Fibroblast of lung (primary cell): ENCODE measurements at regions not wholly inside any gene's neighbourhood (a gene's known extent, or its start where the extent isn't known, plus 50 kb on each side); places are given as distances from the start of the nearest gene placed in this dataset.

ENCODE experiments used
- DNase-seq, 2 donors: peaks; one replicate each; pipeline versions ENCODE4 v3.0.0 to v3.0.0-alpha.2; 2010; ENCODE audit warnings: low read depth in 2 of 2
- H2AFZ ChIP-seq: 2 replicates; pipeline ENCODE4 v1.5.1; 2012; ENCODE audit warnings: low read length, control low read depth, inconsistent platforms
- H3K27ac ChIP-seq: 2 replicates; pipeline ENCODE4 v1.5.1; 2011; ENCODE audit warnings: low read length, control low read depth; ENCODE audit not compliant: insufficient read depth
- H3K27me3 ChIP-seq: 2 replicates; pipeline ENCODE4 v1.5.1; 2011; ENCODE audit warnings: mild to moderate bottlenecking, low read length; ENCODE audit not compliant: control insufficient read depth, insufficient read depth
- H3K36me3 ChIP-seq: 2 replicates; pipeline ENCODE4 v1.5.1; 2011; ENCODE audit warnings: low read length; ENCODE audit not compliant: control insufficient read depth, insufficient read depth
- H3K4me1 ChIP-seq: 2 replicates; pipeline ENCODE4 v1.5.1; 2011; ENCODE audit warnings: low read length; ENCODE audit not compliant: control insufficient read depth, insufficient read depth; ENCODE audit errors: extremely low read depth
- H3K4me2 ChIP-seq: 2 replicates; pipeline ENCODE4 v1.5.1; 2011; ENCODE audit warnings: low read length, control low read depth; ENCODE audit not compliant: insufficient read depth; ENCODE audit errors: extremely low read depth
- H3K4me3 ChIP-seq, 4 experiments: fragments of 200-600 bp in 1 of 4; sonication (generic) in 1 of 4; replicated peaks in 1 of 4; 2 replicates each; pipeline ENCODE4 v1.5.1; 2011 to 2016; ENCODE audit warnings: low read length in 4 of 4, low read depth in 3 of 4, mild to moderate bottlenecking in 3 of 4, control low read depth in 2 of 4, inconsistent platforms in 1 of 4, mixed read lengths in 1 of 4; ENCODE audit not compliant: insufficient read depth in 1 of 4; ENCODE audit errors: control extremely low read depth in 1 of 4
- H3K79me2 ChIP-seq: 2 replicates; pipeline ENCODE4 v1.5.1; 2012; ENCODE audit warnings: mild to moderate bottlenecking, low read length, inconsistent platforms; ENCODE audit not compliant: control insufficient read depth, insufficient read depth
- H3K9ac ChIP-seq: 2 replicates; pipeline ENCODE4 v1.5.1; 2011; ENCODE audit warnings: mild to moderate bottlenecking, low read length, control low read depth; ENCODE audit not compliant: insufficient read depth
- H3K9me3 ChIP-seq: 2 replicates; pipeline ENCODE4 v1.5.1; 2012; ENCODE audit warnings: low read depth, low read length; ENCODE audit not compliant: control insufficient read depth, insufficient read depth
- H4K20me1 ChIP-seq: 2 replicates; pipeline ENCODE4 v1.5.1; 2011; ENCODE audit warnings: low read length; ENCODE audit not compliant: control insufficient read depth, insufficient read depth; ENCODE audit errors: extremely low read depth
- CTCF ChIP-seq, 2 donors: IDR thresholded peaks in 1 of 2; conservative IDR thresholded peaks in 1 of 2; 1 replicate in 1 of 2; 2 replicates in 1 of 2; pipeline ENCODE4 v1.5.1; 2011 to 2012; ENCODE audit warnings: low read length in 2 of 2, control low read depth in 1 of 2, inconsistent platforms in 1 of 2, low read depth in 1 of 2, mild to moderate bottlenecking in 1 of 2
- EZH2 ChIP-seq: IDR thresholded peaks from 2 replicates; pipeline ENCODE4 v1.5.1; 2012; ENCODE audit warnings: low read length, control low read depth, mild to moderate bottlenecking; ENCODE audit errors: missing control alignments

- Histone ChIP-seq H4K20me1 (no peaks in the 10 kb centered on the region), H3K79me2 (no peaks in the 10 kb centered on the region), H3K4me2 (no peak overlapping the region), H3K27ac (no peak overlapping the region), H3K4me3 (no peak overlapping the region), H3K4me1 (no peaks in the 10 kb centered on the region), H3K9ac (no peak overlapping the region), H3K27me3 (no peaks in the 10 kb centered on the region), H2AFZ (no peak overlapping the region), H3K9me3 (no peaks in the 10 kb centered on the region), H3K36me3 (no peaks in the 10 kb centered on the region)
- TF ChIP-seq CTCF (conservative IDR thresholded peaks at IDR 0.05 in 1 of 2, IDR thresholded peaks at IDR 0.05 in 1 of 2; ENCODE audit: low read depth in 1 of 2, low read length in 2 of 2) (no peak), EZH2 (no peak)
- DNase-seq = no peak
These were observed 586.5 kb upstream of the PTPRD start for GRCh38 chr9:11199335-11199734.

GRCh38 chr9:11204521-11204920 is 591.7 kb upstream of the PTPRD start:
- TF ChIP-seq EZH2 (no peak), CTCF (conservative IDR thresholded peaks at IDR 0.05 in 1 of 2, IDR thresholded peaks at IDR 0.05 in 1 of 2; ENCODE audit: low read depth in 1 of 2, low read length in 2 of 2) (no peak)
- H3K36me3 ChIP-seq = no peaks in the 10 kb centered on the region
- H3K4me3 ChIP-seq = no peak overlapping the region

GRCh38 chr9:11206925-11207324 is 594.1 kb upstream of the PTPRD start:
- no peak overlapping the region for H3K9ac ChIP-seq
- no peaks in the 10 kb centered on the region for H3K9me3 ChIP-seq
- H3K79me2 ChIP-seq = no peaks in the 10 kb centered on the region
- H4K20me1 ChIP-seq = no peaks in the 10 kb centered on the region
- TF ChIP-seq EZH2 (no peak), CTCF (conservative IDR thresholded peaks at IDR 0.05 in 1 of 2, IDR thresholded peaks at IDR 0.05 in 1 of 2; ENCODE audit: low read depth in 1 of 2, low read length in 2 of 2) (no peak)
- H3K27ac ChIP-seq = no peak overlapping the region
- H3K27me3 ChIP-seq = no peaks in the 10 kb centered on the region
- H2AFZ ChIP-seq = no peak overlapping the region
- H3K36me3 ChIP-seq = no peaks in the 10 kb centered on the region
- H3K4me2 ChIP-seq = no peak overlapping the region
- no peaks in the 10 kb centered on the region for H3K4me1 ChIP-seq
- DNase-seq = no peak
- no peak overlapping the region for H3K4me3 ChIP-seq

More at GRCh38 chr9:11204521-11204920, 591.7 kb upstream of the PTPRD start:
- Histone ChIP-seq H3K9ac (no peak overlapping the region), H3K9me3 (no peaks in the 10 kb centered on the region), H3K4me2 (no peak overlapping the region), H4K20me1 (no peaks in the 10 kb centered on the region), H3K27ac (no peak overlapping the region), H3K4me1 (no peaks in the 10 kb centered on the region), H3K27me3 (no peaks in the 10 kb centered on the region), H2AFZ (no peak overlapping the region), H3K79me2 (no peaks in the 10 kb centered on the region)
- DNase-seq = no peak
